ENCODE measurements at regions not wholly inside any gene's neighbourhood (a gene's known extent, or its start where the extent isn't known, plus 50 kb on each side); places are given as distances from the start of the nearest gene placed in this dataset.

- no peak overlapping the region for H2AFZ ChIP-seq (ENCODE audit: low read depth, low read length)
- TF ChIP-seq CTCF (IDR thresholded peaks at IDR 0.05; ENCODE audit: borderline replicate concordance, extremely low read depth, low read length, poor library complexity, severe bottlenecking), result no peak
- TF ChIP-seq EZH2 (IDR thresholded peaks at IDR 0.05; ENCODE audit: borderline replicate concordance, low read depth, low read length, severe bottlenecking), result no peak
- H3K79me2 ChIP-seq (ENCODE audit: insufficient read depth, low read length), result no peaks in the 10 kb centered on the region
- no peaks in the 10 kb centered on the region for H4K20me1 ChIP-seq (ENCODE audit: insufficient read depth, low read length)
- ATAC-seq (ENCODE audit: insufficient read depth, low read depth) (no peak), DNase-seq (no peak)
- H3K4me3 ChIP-seq (ENCODE audit: low read depth in 1 of 2, low read length in 2 of 2), result no peak overlapping the region
- no peaks in the 10 kb centered on the region for H3K27me3 ChIP-seq (ENCODE audit: insufficient read depth, low read length, poor library complexity)
- no peaks in the 10 kb centered on the region for H3K36me3 ChIP-seq (ENCODE audit: insufficient read depth, low read length)
- H3K9ac ChIP-seq (ENCODE audit: low read depth, low read length), result no peak overlapping the region
- no peaks in the 10 kb centered on the region for H3K9me3 ChIP-seq (ENCODE audit: insufficient read depth, low read length, severe bottlenecking)
- no peak overlapping the region for H3K27ac ChIP-seq (ENCODE audit: low read length)
- no peak overlapping the region for H3K4me2 ChIP-seq (ENCODE audit: insufficient read depth, low read length)
- no peaks in the 10 kb centered on the region for H3K4me1 ChIP-seq (ENCODE audit: insufficient read depth, low read length)
These were observed 309.3 kb downstream of the HDGFL1 start for GRCh38 chr6:22878706-22879105.

- Histone ChIP-seq H3K4me1 (ENCODE audit: insufficient read depth, low read length) (no peaks in the 10 kb centered on the region), H3K4me3 (ENCODE audit: low read depth in 1 of 2, low read length in 2 of 2) (no peak overlapping the region), H2AFZ (ENCODE audit: low read depth, low read length) (no peak overlapping the region), H3K9ac (ENCODE audit: low read depth, low read length) (no peak overlapping the region), H3K4me2 (ENCODE audit: insufficient read depth, low read length) (no peak overlapping the region), H3K9me3 (ENCODE audit: insufficient read depth, low read length, severe bottlenecking) (no peaks in the 10 kb centered on the region), H3K36me3 (ENCODE audit: insufficient read depth, low read length) (no peaks in the 10 kb centered on the region), H3K27me3 (ENCODE audit: insufficient read depth, low read length, poor library complexity) (no peaks in the 10 kb centered on the region), H3K79me2 (ENCODE audit: insufficient read depth, low read length) (no peaks in the 10 kb centered on the region), H3K27ac (ENCODE audit: low read length) (no peak overlapping the region), H4K20me1 (ENCODE audit: insufficient read depth, low read length) (no peaks in the 10 kb centered on the region)
- DNase-seq (no peak), ATAC-seq (ENCODE audit: insufficient read depth, low read depth) (no peak)
- TF ChIP-seq CTCF (IDR thresholded peaks at IDR 0.05; ENCODE audit: borderline replicate concordance, extremely low read depth, low read length, poor library complexity, severe bottlenecking) (no peak), EZH2 (IDR thresholded peaks at IDR 0.05; ENCODE audit: borderline replicate concordance, low read depth, low read length, severe bottlenecking) (no peak)
These were observed 311.5 kb downstream of the HDGFL1 start for GRCh38 chr6:22880686-22881433.

- no peaks in the 10 kb centered on the region for H3K79me2 ChIP-seq (ENCODE audit: insufficient read depth, low read length)
- H3K27me3 ChIP-seq (ENCODE audit: insufficient read depth, low read length, poor library complexity), result no peaks in the 10 kb centered on the region
- DNase-seq (no peak), ATAC-seq (ENCODE audit: insufficient read depth, low read depth) (no peak)
- no peak overlapping the region for H3K9ac ChIP-seq (ENCODE audit: low read depth, low read length)
- H4K20me1 ChIP-seq (ENCODE audit: insufficient read depth, low read length), result no peaks in the 10 kb centered on the region
- H3K4me1 ChIP-seq (ENCODE audit: insufficient read depth, low read length), result no peaks in the 10 kb centered on the region
- H3K36me3 ChIP-seq (ENCODE audit: insufficient read depth, low read length), result no peaks in the 10 kb centered on the region
- TF ChIP-seq CTCF (IDR thresholded peaks at IDR 0.05; ENCODE audit: borderline replicate concordance, extremely low read depth, low read length, poor library complexity, severe bottlenecking) (no peak), EZH2 (IDR thresholded peaks at IDR 0.05; ENCODE audit: borderline replicate concordance, low read depth, low read length, severe bottlenecking) (no peak)
- H3K9me3 ChIP-seq (ENCODE audit: insufficient read depth, low read length, severe bottlenecking), result no peaks in the 10 kb centered on the region
- H3K4me3 ChIP-seq (ENCODE audit: low read depth in 1 of 2, low read length in 2 of 2), result no peak overlapping the region
- H2AFZ ChIP-seq (ENCODE audit: low read depth, low read length), result no peak overlapping the region
- no peak overlapping the region for H3K4me2 ChIP-seq (ENCODE audit: insufficient read depth, low read length)
- H3K27ac ChIP-seq (ENCODE audit: low read length), result no peak overlapping the region
These were observed 313.2 kb downstream of the HDGFL1 start for GRCh38 chr6:22882581-22882980.

All from DND-41 (cell line).